ENCODE measurements at regions not wholly inside any gene's neighbourhood (a gene's known extent, or its start where the extent isn't known, plus 50 kb on each side); places are given as distances from the start of the nearest gene placed in this dataset.
A peak's percentile ranks its signal among the peaks of the same experiment; 100 is the strongest.

GRCh38 chr6:146886587-146887446, 288.0 kb downstream of the ADGB start:
- TF ChIP-seq CTCF (IDR thresholded peaks at IDR 0.05) (no peak), POLR2A (IDR thresholded peaks at IDR 0.05) (no peak)
- no peaks in the 10 kb centered on the region for H3K36me3 ChIP-seq (replicated peaks in 1 of 2)
- no peak overlapping the region for H3K4me3 ChIP-seq
- WGBS, 4 donors = 87 to 94% (median 88%) methylated on average over 5 of the region's 5 CpGs
- no peaks in the 10 kb centered on the region for H3K27me3 ChIP-seq
- peaks cover 6 to 8% of the 10 kb centered on the region in 2 donors for H3K4me1 ChIP-seq (replicated peaks in 1 of 2)
- no peak overlapping the region for H3K27ac ChIP-seq
- H3K9me3 ChIP-seq (replicated peaks in 1 of 3) = no peaks in the 10 kb centered on the region
- no peak for DNase-seq
- intact Hi-C loops (cut with DNase I) = no loop called here

GRCh38 chr6:146887447-146888077, 288.8 kb downstream of the ADGB start:
- TF ChIP-seq POLR2A (IDR thresholded peaks at IDR 0.05) (no peak), CTCF (IDR thresholded peaks at IDR 0.05) (no peak)
- Histone ChIP-seq H3K27ac (no peak overlapping the region), H3K9me3 (replicated peaks in 1 of 3) (no peaks in the 10 kb centered on the region), H3K4me3 (no peak overlapping the region), H3K36me3 (replicated peaks in 1 of 2) (no peaks in the 10 kb centered on the region), H3K4me1 (replicated peaks in 1 of 2) (peaks cover 2 to 6% of the 10 kb centered on the region in 2 donors), H3K27me3 (no peaks in the 10 kb centered on the region)
- peak in 1 of 7 donors; percentile 20 for DNase-seq
- 75 to 82% (median 79%) methylated on average over 7 of the region's 7 CpGs for WGBS, 4 donors
- intact Hi-C loops (cut with DNase I) = no loop called here

GRCh38 chr6:146889303-146889702, 290.5 kb downstream of the ADGB start:
- H3K36me3 ChIP-seq (replicated peaks in 1 of 2) = no peaks in the 10 kb centered on the region
- peaks cover 0 to 6% of the 10 kb centered on the region in 2 donors for H3K4me1 ChIP-seq (replicated peaks in 1 of 2)
- H3K9me3 ChIP-seq (replicated peaks in 1 of 3) = no peaks in the 10 kb centered on the region
- no peaks in the 10 kb centered on the region for H3K27me3 ChIP-seq
- no peak for TF ChIP-seq CTCF (IDR thresholded peaks at IDR 0.05)
- WGBS, 4 donors = 82 to 91% (median 88%) methylated on average over 4 of the region's 4 CpGs
- no peak for DNase-seq
- no peak overlapping the region for H3K27ac ChIP-seq
- H3K4me3 ChIP-seq = no peak overlapping the region
- intact Hi-C loops (cut with DNase I) = no loop called here

- Histone ChIP-seq H3K27me3 (no peaks in the 10 kb centered on the region), H3K27ac (no peak overlapping the region), H3K9me3 (replicated peaks in 1 of 3) (no peaks in the 10 kb centered on the region), H3K4me1 (replicated peaks in 1 of 2) (peaks cover 0 to 6% of the 10 kb centered on the region in 2 donors), H3K36me3 (replicated peaks in 1 of 2) (no peaks in the 10 kb centered on the region), H3K4me3 (no peak overlapping the region)
- DNase-seq = no peak
- intact Hi-C loops (cut with DNase I) = no loop called here
- WGBS, 4 donors = 89 to 96% (median 93%) methylated on average over 3 of the region's 3 CpGs
- TF ChIP-seq CTCF (IDR thresholded peaks at IDR 0.05) (no peak), POLR2A (IDR thresholded peaks at IDR 0.05) (no peak)
These were observed 291.4 kb downstream of the ADGB start for GRCh38 chr6:146890172-146890571.
